HAP-1 (cell line): ENCODE measurements at regions not wholly inside any gene's neighbourhood (a gene's known extent, or its start where the extent isn't known, plus 50 kb on each side); places are given as distances from the start of the nearest gene placed in this dataset.
"Not testable (repeated sequence)": the region's sequence is repeated elsewhere in the genome, so short reads cannot be mapped to it uniquely, and the experiment has no call there.

Experiments
- DNase-seq, 2 experiments: peaks; one replicate each; pipeline ENCODE4 v3.0.0-alpha.2; 2016 to 2020; ENCODE audit warnings: low spot score in 2 of 2
- H3K27me3 ChIP-seq: fragments of 250-450 bp; sonication (Bioruptor Pico); 2 replicates; pipeline ENCODE4 v1.5.1; 2020; ENCODE audit warnings: low read depth, mild to moderate bottlenecking, moderate library complexity
- H3K36me3 ChIP-seq: fragments of 250-450 bp; sonication (Bioruptor Pico); replicated peaks from 2 replicates; pipeline ENCODE4 v1.5.1; 2020; ENCODE audit warnings: mild to moderate bottlenecking
- H3K4me1 ChIP-seq: fragments of 250-450 bp; sonication (Bioruptor Pico); 2 replicates; pipeline ENCODE4 v1.5.1; 2020; ENCODE audit warnings: mild to moderate bottlenecking
- H3K4me3 ChIP-seq: fragments of 250-450 bp; sonication (Bioruptor Pico); 2 replicates; pipeline ENCODE4 v1.5.1; 2020; ENCODE audit warnings: mild to moderate bottlenecking, moderate library complexity
- H3K9me3 ChIP-seq: fragments of 250-450 bp; sonication (Bioruptor Pico); 2 replicates; pipeline ENCODE4 v1.5.1; 2020; ENCODE audit warnings: mild to moderate bottlenecking, moderate library complexity
- in situ Hi-C: fragments of 300-500 bp; cut with MboI; formaldehyde crosslinking; loops from 3 replicates; pipeline ENCODE4 v1.14.3; 2020; ENCODE audit warnings: low sequenced_read_pairs, inconsistent platforms, mixed read lengths

DNA sequence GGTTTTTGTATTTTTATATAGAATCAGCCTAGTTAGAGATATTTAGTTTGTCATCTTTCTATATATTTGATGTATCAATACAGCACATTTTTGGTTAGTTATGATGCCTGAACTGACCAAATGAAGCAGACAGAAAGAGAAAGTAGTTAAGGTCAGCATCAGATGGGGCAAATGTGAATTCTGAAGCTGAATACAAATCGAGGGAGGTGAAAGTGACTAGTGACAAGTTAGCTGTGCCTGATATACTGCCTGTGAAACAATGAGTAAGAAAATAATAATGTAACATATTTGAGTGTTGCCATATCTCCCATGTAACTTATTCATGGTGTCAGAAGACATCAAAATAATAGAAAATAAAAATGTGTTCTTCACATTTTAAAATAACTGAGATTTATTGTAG lies 680.3 kb upstream of the SEMA6D start:
- in situ Hi-C loops = no loop called here
- H3K9me3 ChIP-seq = no peaks in the 10 kb centered on the region
- no peak overlapping the region for H3K4me3 ChIP-seq
- H3K4me1 ChIP-seq = no peaks in the 10 kb centered on the region
- no peak for DNase-seq
- no peaks in the 10 kb centered on the region for H3K36me3 ChIP-seq
- no peaks in the 10 kb centered on the region for H3K27me3 ChIP-seq

GRCh38 chr15:47039225-47039624 lies 678.1 kb upstream of the SEMA6D start:
- no peak overlapping the region for H3K4me3 ChIP-seq
- no peak for DNase-seq
- no peaks in the 10 kb centered on the region for H3K27me3 ChIP-seq
- H3K9me3 ChIP-seq = no peaks in the 10 kb centered on the region
- in situ Hi-C loops = no loop called here
- no peaks in the 10 kb centered on the region for H3K36me3 ChIP-seq
- no peaks in the 10 kb centered on the region for H3K4me1 ChIP-seq

DNA sequence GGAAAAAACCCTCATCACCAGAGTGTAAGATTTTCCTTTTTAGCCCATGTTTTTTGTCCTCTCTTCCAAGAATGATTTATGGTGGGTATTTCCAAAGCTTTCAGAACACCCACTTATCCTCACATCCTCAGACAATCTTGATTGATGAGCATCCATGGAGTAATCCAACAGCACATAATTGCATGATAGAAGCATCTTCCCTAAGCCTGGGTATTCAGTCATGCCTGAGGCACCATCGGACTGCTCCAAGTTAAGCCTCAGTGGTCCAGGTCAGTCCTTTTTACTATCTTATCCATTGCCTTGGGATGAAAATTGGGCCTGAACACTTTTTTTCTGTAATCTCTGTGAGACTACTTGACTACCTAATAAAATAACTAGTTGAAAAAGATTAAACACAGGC lies 676.0 kb upstream of the SEMA6D start:
- no peak for DNase-seq
- H3K36me3 ChIP-seq = no peaks in the 10 kb centered on the region
- no peaks in the 10 kb centered on the region for H3K4me1 ChIP-seq
- no peak overlapping the region for H3K4me3 ChIP-seq
- H3K27me3 ChIP-seq = no peaks in the 10 kb centered on the region
- no peaks in the 10 kb centered on the region for H3K9me3 ChIP-seq
- in situ Hi-C loops = no loop called here

DNA sequence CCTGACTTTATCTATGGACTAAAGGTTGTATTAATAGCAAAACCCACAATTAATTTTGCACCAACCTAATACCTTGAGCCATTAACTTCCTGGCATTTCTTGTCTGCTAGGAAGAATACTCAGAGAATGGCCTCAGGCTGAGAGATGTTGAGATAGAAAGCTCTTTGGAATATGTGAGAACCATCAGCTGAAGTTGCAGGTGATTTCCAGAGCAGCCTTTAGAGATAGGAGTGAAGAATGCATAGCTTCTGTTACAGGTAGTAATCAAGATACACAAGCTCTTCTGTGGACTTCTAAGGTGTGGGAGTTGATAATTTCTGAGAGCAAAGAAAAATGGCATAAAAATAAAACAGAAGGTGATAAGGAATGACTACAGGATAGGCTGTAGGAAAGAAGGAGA lies 669.3 kb upstream of the SEMA6D start:
- H3K36me3 ChIP-seq, DNase-seq, in situ Hi-C loops, H3K4me3 ChIP-seq, H3K4me1 ChIP-seq, H3K27me3 ChIP-seq, H3K9me3 ChIP-seq: not testable (repeated sequence)

- H3K27me3 ChIP-seq = no peaks in the 10 kb centered on the region
- no peaks in the 10 kb centered on the region for H3K36me3 ChIP-seq
- H3K4me1 ChIP-seq = no peaks in the 10 kb centered on the region
- H3K4me3 ChIP-seq = no peak overlapping the region
- in situ Hi-C loops = no loop called here
- no peak for DNase-seq
- no peaks in the 10 kb centered on the region for H3K9me3 ChIP-seq
Observed at GRCh38 chr15:47066392-47066791, 650.9 kb upstream of the SEMA6D start.

DNA sequence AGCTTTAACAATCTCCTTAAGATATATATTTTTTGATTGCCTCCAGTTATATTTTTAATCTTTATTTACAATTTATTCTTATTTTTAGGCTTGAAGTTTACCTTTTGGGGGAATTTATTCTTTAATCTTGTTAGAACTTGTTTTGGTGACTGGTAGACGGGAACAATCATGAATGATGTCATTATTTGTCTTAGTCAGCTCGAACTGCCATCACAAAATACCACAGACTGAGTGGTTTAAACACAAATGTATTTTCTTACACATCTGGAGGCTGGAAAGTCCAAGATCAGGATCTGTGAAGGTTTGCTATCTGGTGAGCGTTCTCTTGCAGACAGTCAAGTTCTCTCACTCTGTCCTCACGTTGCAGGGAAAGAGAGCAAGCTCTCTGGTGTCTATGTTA lies 639.5 kb upstream of the SEMA6D start:
- H3K9me3 ChIP-seq, in situ Hi-C loops, H3K27me3 ChIP-seq, H3K4me1 ChIP-seq, H3K36me3 ChIP-seq, DNase-seq, H3K4me3 ChIP-seq: not testable (repeated sequence)

GRCh38 chr15:47095833-47096232 lies 621.5 kb upstream of the SEMA6D start:
- no peak for DNase-seq
- in situ Hi-C loops = no loop called here
- Histone ChIP-seq H3K9me3 (no peaks in the 10 kb centered on the region), H3K4me1 (no peaks in the 10 kb centered on the region), H3K27me3 (no peaks in the 10 kb centered on the region), H3K4me3 (no peak overlapping the region), H3K36me3 (no peaks in the 10 kb centered on the region)

DNA sequence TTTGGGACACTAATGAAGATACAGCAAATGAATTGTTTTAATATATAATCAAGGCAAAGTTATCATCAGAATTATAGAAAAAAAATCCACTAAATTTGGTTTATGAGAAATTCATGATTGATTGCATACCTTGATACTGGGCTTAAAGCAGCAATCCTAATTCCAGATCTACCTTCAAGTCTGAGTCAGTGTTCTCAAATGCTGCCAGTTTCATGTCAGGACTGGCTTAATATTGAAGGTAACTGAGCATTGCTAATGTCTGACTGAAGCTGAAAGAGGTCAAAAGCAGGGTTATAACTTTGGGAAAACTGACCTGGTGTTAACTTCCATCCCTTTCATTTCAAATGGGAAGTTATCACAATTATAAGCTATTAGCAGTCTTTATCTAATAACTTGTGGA lies 618.8 kb upstream of the SEMA6D start:
- H3K9me3 ChIP-seq, DNase-seq, in situ Hi-C loops, H3K36me3 ChIP-seq, H3K4me1 ChIP-seq, H3K4me3 ChIP-seq, H3K27me3 ChIP-seq: not testable (repeated sequence)

DNA sequence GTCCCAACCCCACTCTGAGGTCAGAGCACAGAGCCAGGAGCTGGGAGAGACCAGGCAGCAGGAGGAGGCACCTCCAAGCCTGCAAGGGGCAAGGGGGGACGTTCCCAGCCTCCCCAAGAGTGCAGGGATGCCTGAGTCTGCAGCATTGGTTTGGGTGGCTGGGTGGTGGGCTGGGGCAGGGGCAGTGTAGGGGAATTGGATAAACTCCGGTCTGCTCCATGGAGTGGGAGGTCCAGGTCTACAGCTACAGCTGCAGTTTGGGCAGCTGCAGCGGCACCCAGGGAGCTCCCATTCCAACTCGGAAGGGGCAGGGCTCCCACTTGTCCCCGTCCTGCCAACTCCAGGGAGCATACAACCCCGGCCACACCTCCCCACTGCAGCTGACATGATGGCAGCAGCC lies 617.5 kb upstream of the SEMA6D start:
- H3K27me3 ChIP-seq, H3K36me3 ChIP-seq, H3K4me3 ChIP-seq, DNase-seq, H3K4me1 ChIP-seq, in situ Hi-C loops, H3K9me3 ChIP-seq: not testable (repeated sequence)

GRCh38 chr15:47108800-47109199 lies 608.5 kb upstream of the SEMA6D start:
- H3K36me3 ChIP-seq, H3K27me3 ChIP-seq, H3K9me3 ChIP-seq, H3K4me1 ChIP-seq, in situ Hi-C loops, DNase-seq, H3K4me3 ChIP-seq: not testable (repeated sequence)

DNA sequence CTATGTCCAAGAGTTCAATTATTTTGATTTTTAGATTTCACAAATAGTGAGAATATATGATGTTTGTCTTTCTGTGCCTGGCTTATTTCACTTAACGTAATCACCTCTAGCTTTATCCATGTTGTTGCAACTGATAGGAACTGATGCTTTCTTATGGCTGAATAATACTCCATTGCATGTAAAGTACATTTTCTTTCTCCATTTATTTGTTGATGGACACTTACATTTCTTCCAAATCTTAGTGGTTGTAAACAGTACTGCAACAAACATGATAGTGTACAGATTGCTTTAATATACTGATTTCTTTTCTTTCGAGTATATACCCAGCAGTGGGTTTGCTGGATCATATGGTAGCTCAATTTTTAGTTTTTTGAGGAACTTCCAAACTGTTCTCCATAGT lies 600.6 kb upstream of the SEMA6D start:
- in situ Hi-C loops = no loop called here
- no peaks in the 10 kb centered on the region for H3K4me1 ChIP-seq
- no peaks in the 10 kb centered on the region for H3K9me3 ChIP-seq
- no peak overlapping the region for H3K4me3 ChIP-seq
- H3K27me3 ChIP-seq = no peaks in the 10 kb centered on the region
- no peak for DNase-seq
- H3K36me3 ChIP-seq = no peaks in the 10 kb centered on the region

- H3K9me3 ChIP-seq = no peaks in the 10 kb centered on the region
- no peaks in the 10 kb centered on the region for H3K27me3 ChIP-seq
- no peaks in the 10 kb centered on the region for H3K36me3 ChIP-seq
- H3K4me1 ChIP-seq = no peaks in the 10 kb centered on the region
- no peak for DNase-seq
- in situ Hi-C loops = no loop called here
- no peak overlapping the region for H3K4me3 ChIP-seq
Observed at GRCh38 chr15:47119349-47119748, 598.0 kb upstream of the SEMA6D start.

DNA sequence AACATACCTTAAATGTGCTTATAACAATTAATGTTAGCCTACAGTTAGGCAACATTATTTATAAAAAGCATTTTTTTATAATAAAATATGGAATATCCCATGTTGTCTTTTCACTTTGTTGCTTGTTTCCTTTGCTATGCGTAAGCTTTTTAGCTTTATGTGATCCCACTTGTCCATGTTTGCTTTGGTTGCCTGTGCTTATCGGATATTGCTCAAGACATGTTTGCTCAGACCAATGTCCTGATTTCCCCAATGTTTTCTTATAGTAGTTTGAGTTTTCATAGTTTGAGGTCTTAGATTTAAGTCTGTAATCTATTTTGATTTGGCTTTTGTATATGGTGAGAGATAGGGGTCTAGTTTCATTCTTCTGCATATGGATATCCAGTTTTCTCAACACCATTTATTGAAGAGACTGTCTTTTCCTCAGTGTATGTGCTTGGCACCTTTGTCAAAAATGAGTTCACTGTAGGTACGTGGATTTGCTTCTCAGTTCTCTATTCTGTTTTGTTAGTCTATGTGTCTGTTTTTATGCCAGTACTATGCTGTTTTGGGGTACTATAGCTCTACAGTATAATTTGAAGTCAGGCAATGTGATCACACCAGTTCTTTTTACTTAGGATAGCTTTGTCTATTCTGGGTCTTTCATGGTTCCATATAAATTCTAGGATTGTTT lies 592.7 kb upstream of the SEMA6D start:
- no peak overlapping the region for H3K4me3 ChIP-seq
- H3K9me3 ChIP-seq = no peaks in the 10 kb centered on the region
- DNase-seq = no peak
- H3K4me1 ChIP-seq = no peaks in the 10 kb centered on the region
- in situ Hi-C loops = no loop called here
- H3K36me3 ChIP-seq = no peaks in the 10 kb centered on the region
- H3K27me3 ChIP-seq = no peaks in the 10 kb centered on the region

GRCh38 chr15:47129033-47129432 lies 588.3 kb upstream of the SEMA6D start:
- Histone ChIP-seq H3K36me3 (no peaks in the 10 kb centered on the region), H3K27me3 (no peaks in the 10 kb centered on the region), H3K9me3 (no peaks in the 10 kb centered on the region), H3K4me1 (no peaks in the 10 kb centered on the region), H3K4me3 (no peak overlapping the region)
- in situ Hi-C loops = no loop called here
- DNase-seq = no peak

DNA sequence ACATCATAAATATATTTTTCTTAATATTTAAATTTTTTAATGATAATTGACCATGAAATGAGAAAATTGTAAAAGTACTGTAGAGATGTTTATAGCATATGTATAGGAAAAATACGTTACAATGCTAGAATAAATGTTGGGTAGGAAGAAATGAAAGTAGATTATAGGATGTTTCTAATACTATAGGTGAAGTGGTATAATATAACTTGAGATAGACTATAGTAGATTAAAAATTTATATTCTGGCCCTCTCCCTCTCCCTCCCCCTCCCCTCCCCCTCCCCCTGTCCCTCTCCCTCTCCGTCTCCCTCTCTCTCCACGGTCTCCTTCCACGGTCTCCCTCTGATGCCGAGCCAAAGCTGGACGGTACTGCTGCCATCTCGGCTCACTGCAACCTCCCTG lies 585.9 kb upstream of the SEMA6D start:
- in situ Hi-C loops, DNase-seq, H3K27me3 ChIP-seq, H3K36me3 ChIP-seq, H3K4me1 ChIP-seq, H3K4me3 ChIP-seq, H3K9me3 ChIP-seq: not testable (repeated sequence)
